Liver (tissue), 8 donors: ENCODE measurements at regions not wholly inside any gene's neighbourhood (a gene's known extent, or its start where the extent isn't known, plus 50 kb on each side); places are given as distances from the start of the nearest gene placed in this dataset.
"Not testable (repeated sequence)": the region's sequence is repeated elsewhere in the genome, so short reads cannot be mapped to it uniquely, and the experiment has no call there.

Source experiments
- DNase-seq: peaks from one replicate; pipeline ENCODE4 v3.0.0-alpha.2; 2017; ENCODE audit warnings: low spot score
- H3K27ac ChIP-seq, 2 donors: one replicate each; pipeline ENCODE4 v1.7.0; 2013; ENCODE audit warnings: inconsistent platforms in 2 of 2, low read length in 2 of 2, control low read depth in 1 of 2, low read depth in 1 of 2, mild to moderate bottlenecking in 1 of 2
- H3K27me3 ChIP-seq, 4 donors: one replicate each; pipeline versions ENCODE4 v1.6.1 to v1.7.0; 2013; ENCODE audit warnings: low read length in 3 of 4, inconsistent platforms in 1 of 4, mild to moderate bottlenecking in 1 of 4, moderate library complexity in 1 of 4; ENCODE audit not compliant: control insufficient read depth in 4 of 4, insufficient read depth in 4 of 4
- H3K36me3 ChIP-seq, 4 donors: one replicate each; pipeline versions ENCODE4 v1.6.1 to v1.7.0; 2013; ENCODE audit warnings: low read length in 3 of 4, mild to moderate bottlenecking in 3 of 4, low read depth in 1 of 4, moderate library complexity in 1 of 4; ENCODE audit not compliant: control insufficient read depth in 4 of 4, insufficient read depth in 3 of 4
- H3K4me1 ChIP-seq, 4 donors: one replicate each; pipeline versions ENCODE4 v1.6.1 to v1.7.0; 2013; ENCODE audit warnings: low read length in 3 of 4, mild to moderate bottlenecking in 3 of 4, moderate library complexity in 1 of 4; ENCODE audit not compliant: control insufficient read depth in 4 of 4, insufficient read depth in 4 of 4
- H3K4me3 ChIP-seq, 3 donors: one replicate each; pipeline versions ENCODE4 v1.6.1 to v1.7.0; 2013; ENCODE audit warnings: low read length in 3 of 3, control low read depth in 1 of 3, low read depth in 1 of 3, mild to moderate bottlenecking in 1 of 3
- H3K9ac ChIP-seq, 2 donors: one replicate each; pipeline ENCODE4 v1.7.0; 2013; ENCODE audit warnings: low read length in 2 of 2, mild to moderate bottlenecking in 2 of 2, moderate library complexity in 2 of 2, control low read depth in 1 of 2, low read depth in 1 of 2
- H3K9me3 ChIP-seq, 4 donors: one replicate each; pipeline versions ENCODE4 v1.6.1 to v1.7.0; 2013; ENCODE audit warnings: low read length in 3 of 4; ENCODE audit not compliant: control insufficient read depth in 4 of 4
- ATF3 ChIP-seq: IDR thresholded peaks from 2 replicates; pipeline ENCODE4 v1.6.1; 2016; ENCODE audit warnings: antibody characterized with exemption
- CTCF ChIP-seq: fragments of 150-350 bp; IDR thresholded peaks from 2 replicates; pipeline ENCODE4 v1.5.1; 2017; ENCODE audit warnings: improper control_type of control experiment, low read depth, low read length; ENCODE audit not compliant: missing input control
- EGR1 ChIP-seq, 2 donors: IDR thresholded peaks; 2 replicates each; pipeline ENCODE4 v1.6.1; 2016 to 2018; ENCODE audit warnings: antibody characterized with exemption in 2 of 2, low read depth in 2 of 2
- FOXA1 ChIP-seq: IDR thresholded peaks from 2 replicates; pipeline ENCODE4 v1.6.1; 2016; ENCODE audit warnings: antibody characterized with exemption
- FOXA2 ChIP-seq: IDR thresholded peaks from 2 replicates; pipeline ENCODE4 v1.6.1; 2016; ENCODE audit warnings: antibody characterized with exemption
- GABPA ChIP-seq, 2 donors: IDR thresholded peaks in 1 of 2; conservative IDR thresholded peaks in 1 of 2; 2 replicates each; pipeline ENCODE4 v1.6.1; 2016; ENCODE audit warnings: antibody characterized with exemption in 2 of 2, mild to moderate bottlenecking in 1 of 2, moderate library complexity in 1 of 2
- HNF4A ChIP-seq, 2 donors: conservative IDR thresholded peaks; 2 replicates each; pipeline ENCODE4 v1.6.1; 2016; ENCODE audit warnings: antibody characterized with exemption in 2 of 2, mild to moderate bottlenecking in 2 of 2
- HNF4G ChIP-seq: IDR thresholded peaks from 2 replicates; pipeline ENCODE4 v1.6.1; 2016; ENCODE audit warnings: antibody characterized with exemption
- JUND ChIP-seq, 2 donors: IDR thresholded peaks; 2 replicates each; pipeline ENCODE4 v1.6.1; 2016; ENCODE audit warnings: antibody characterized with exemption in 2 of 2
- MAX ChIP-seq: IDR thresholded peaks from 2 replicates; pipeline ENCODE4 v1.6.1; 2016; ENCODE audit warnings: antibody characterized with exemption
- NR2F2 ChIP-seq: IDR thresholded peaks from 2 replicates; pipeline ENCODE4 v1.6.1; 2016; ENCODE audit warnings: antibody characterized with exemption
- RAD21 ChIP-seq, 2 donors: IDR thresholded peaks; 2 replicates each; pipeline ENCODE4 v1.6.1; 2016; ENCODE audit warnings: antibody characterized with exemption in 2 of 2, mild to moderate bottlenecking in 2 of 2
- REST ChIP-seq: IDR thresholded peaks from 2 replicates; pipeline ENCODE4 v1.6.1; 2016; ENCODE audit warnings: antibody characterized with exemption, mild to moderate bottlenecking
- RXRA ChIP-seq, 2 donors: IDR thresholded peaks; 2 replicates each; pipeline ENCODE4 v1.6.1; 2017 to 2018; ENCODE audit warnings: antibody characterized with exemption in 2 of 2, mild to moderate bottlenecking in 1 of 2
- SP1 ChIP-seq: IDR thresholded peaks from 2 replicates; pipeline ENCODE4 v1.6.1; 2018; ENCODE audit warnings: antibody characterized with exemption, mild to moderate bottlenecking
- TAF1 ChIP-seq: conservative IDR thresholded peaks from 2 replicates; pipeline ENCODE4 v1.6.1; 2016; ENCODE audit warnings: antibody characterized with exemption, mild to moderate bottlenecking
- YY1 ChIP-seq: IDR thresholded peaks from 2 replicates; pipeline ENCODE4 v1.6.1; 2016; ENCODE audit warnings: antibody characterized with exemption, mild to moderate bottlenecking
- ZBTB33 ChIP-seq: IDR thresholded peaks from 2 replicates; pipeline ENCODE4 v1.6.1; 2016; ENCODE audit warnings: antibody characterized with exemption
- WGBS: extraction: QIAGEN DNeasy Blood & Tissue Kit; methylation state at CpG from one replicate; pipeline ENCODE4 v1.1.7; 2013; 5-methylcytosine and 5-hydroxymethylcytosine counted together
- donor health status: healthy.
- donor health status: healthy.
- donor health status: healthy.
- donor health status: healthy.
- donor health status: healthy.

GRCh38 chr1:221601166-221601565, 140.7 kb downstream of the DUSP10 start:
- no peak overlapping the region for H3K4me3 ChIP-seq
- no peaks in the 10 kb centered on the region for H3K36me3 ChIP-seq
- TF ChIP-seq YY1 (no peak), JUND (IDR thresholded peaks at IDR 0.05) (no peak), TAF1 (no peak), RAD21 (IDR thresholded peaks at IDR 0.05) (no peak), FOXA1 (no peak), REST (no peak), GABPA (IDR thresholded peaks at IDR 0.05 in 1 of 2, conservative IDR thresholded peaks at IDR 0.05 in 1 of 2) (no peak), MAX (no peak), FOXA2 (no peak), CTCF (no peak), HNF4G (no peak), ZBTB33 (no peak), ATF3 (no peak), RXRA (IDR thresholded peaks at IDR 0.05) (no peak), HNF4A (conservative IDR thresholded peaks at IDR 0.05) (no peak), EGR1 (IDR thresholded peaks at IDR 0.05; ENCODE audit: low read depth in 2 of 2) (no peak), SP1 (no peak), NR2F2 (no peak)

GRCh38 chr1:221602830-221603229, 139.1 kb downstream of the DUSP10 start:
- DNase-seq, result no peak
- H3K27ac ChIP-seq, result no peak overlapping the region
- no peaks in the 10 kb centered on the region for H3K36me3 ChIP-seq
- H3K9me3 ChIP-seq, result no peaks in the 10 kb centered on the region
- H3K27me3 ChIP-seq, result no peaks in the 10 kb centered on the region
- no peak overlapping the region for H3K4me3 ChIP-seq
- TF ChIP-seq JUND (IDR thresholded peaks at IDR 0.05) (peak; percentile 12 to 32), FOXA1 (no peak)
- WGBS, result 96% methylated on average over 2 of the region's 2 CpGs
- peaks cover 0 to 3% (median 0%) of the 10 kb centered on the region in 4 donors for H3K4me1 ChIP-seq
- no peak overlapping the region for H3K9ac ChIP-seq

More at GRCh38 chr1:221601166-221601565, 140.7 kb downstream of the DUSP10 start:
- Histone ChIP-seq H3K27me3 (no peaks in the 10 kb centered on the region), H3K9me3 (no peaks in the 10 kb centered on the region), H3K9ac (no peak overlapping the region), H3K27ac (no peak overlapping the region), H3K4me1 (peaks cover 0 to 3% (median 0%) of the 10 kb centered on the region in 4 donors)
- DNase-seq, result no peak

- not testable (repeated sequence) for DNase-seq, H3K36me3 ChIP-seq, H3K4me1 ChIP-seq, H3K27ac ChIP-seq, H3K27me3 ChIP-seq, H3K9ac ChIP-seq, H3K4me3 ChIP-seq, H3K9me3 ChIP-seq
These were observed 137.5 kb downstream of the DUSP10 start for GRCh38 chr1:221604390-221604789.
